ENCODE measurements at regions not wholly inside any gene's neighbourhood (a gene's known extent, or its start where the extent isn't known, plus 50 kb on each side); places are given as distances from the start of the nearest gene placed in this dataset.

- no peak overlapping the region for H3K27ac Mint-ChIP-seq
- POLR2A ChIA-PET, result no interaction called here
- DNase-seq (ENCODE audit: low spot score) (no peak), ATAC-seq (no peak)
- H3K4me3 Mint-ChIP-seq, result no peak overlapping the region
- no peaks in the 10 kb centered on the region for H3K9me3 Mint-ChIP-seq
- H3K4me1 Mint-ChIP-seq, result peaks cover 14% of the 10 kb centered on the region
- CTCF ChIA-PET, result no interaction called here
- H3K27me3 Mint-ChIP-seq (ENCODE audit: low read depth), result no peaks in the 10 kb centered on the region
- TF ChIP-seq USF2 (CRISPR knock-in tag; IDR thresholded peaks at IDR 0.05), result no peak
- TF ChIP-seq TEAD1 (CRISPR knock-in tag; IDR thresholded peaks at IDR 0.05), result no peak
- TF ChIP-seq PRDM15 (CRISPR knock-in tag; IDR thresholded peaks at IDR 0.05), result no peak
- TF ChIP-seq ZNF281 (CRISPR knock-in tag; IDR thresholded peaks at IDR 0.05), result no peak
- TF ChIP-seq AR (CRISPR knock-in tag; IDR thresholded peaks at IDR 0.05), result no peak
- TF ChIP-seq ETV6 (CRISPR knock-in tag; IDR thresholded peaks at IDR 0.05), result no peak
- no peak for TF ChIP-seq ZBTB43 (CRISPR knock-in tag; IDR thresholded peaks at IDR 0.05)
- TF ChIP-seq NFE2L1 (CRISPR knock-in tag; IDR thresholded peaks at IDR 0.05), result no peak
- TF ChIP-seq ZNF425 (CRISPR knock-in tag; conservative IDR thresholded peaks at IDR 0.05), result no peak
- TF ChIP-seq ZNF416 (CRISPR knock-in tag; IDR thresholded peaks at IDR 0.05), result no peak
- no peak for TF ChIP-seq OVOL2 (CRISPR knock-in tag; IDR thresholded peaks at IDR 0.05; ENCODE audit: borderline replicate concordance)
- no peak for TF ChIP-seq TP53 (CRISPR knock-in tag; IDR thresholded peaks at IDR 0.05)
- TF ChIP-seq IRF1 (CRISPR knock-in tag; IDR thresholded peaks at IDR 0.05), result no peak
- TF ChIP-seq FOXP4 (CRISPR knock-in tag; IDR thresholded peaks at IDR 0.05), result no peak
- TF ChIP-seq GTF2I (CRISPR knock-in tag; conservative IDR thresholded peaks at IDR 0.05), result no peak
- no peak for TF ChIP-seq ZNF512 (CRISPR knock-in tag; IDR thresholded peaks at IDR 0.05; ENCODE audit: borderline replicate concordance)
- TF ChIP-seq SOX15 (CRISPR knock-in tag; IDR thresholded peaks at IDR 0.05), result no peak
- H3K36me3 Mint-ChIP-seq, result no peaks in the 10 kb centered on the region
These were observed 71.8 kb upstream of the NDUFB4 start for GRCh38 chr3:120524171-120524923.
